ENCODE measurements at regions not wholly inside any gene's neighbourhood (a gene's known extent, or its start where the extent isn't known, plus 50 kb on each side); places are given as distances from the start of the nearest gene placed in this dataset.

DNA sequence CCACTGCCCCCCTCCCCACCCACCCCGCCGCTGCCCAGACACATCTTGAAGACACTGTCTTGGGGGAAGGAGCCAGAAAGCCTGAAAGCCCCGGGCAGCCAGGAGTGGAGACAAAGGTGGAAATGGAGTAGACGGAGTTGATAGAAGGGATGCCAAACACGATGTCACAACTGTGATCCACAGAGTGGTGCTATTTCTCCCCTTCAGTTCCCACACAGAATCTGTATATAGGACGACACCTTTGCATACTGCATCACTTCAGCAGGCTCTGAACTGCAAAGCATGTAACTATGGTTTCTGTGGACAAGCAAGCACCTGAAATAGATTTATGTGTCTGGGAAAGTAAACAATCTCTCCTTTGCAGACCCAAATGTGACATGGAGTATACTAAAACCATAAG is 56.4 kb upstream of the F13A1 start:
- TF ChIP-seq ZNF274 (IDR thresholded peaks at IDR 0.05; ENCODE audit: low read depth, low read length): no peak
- H3K4me3 ChIP-seq (ENCODE audit: low read length): no peak overlapping the region

DNA sequence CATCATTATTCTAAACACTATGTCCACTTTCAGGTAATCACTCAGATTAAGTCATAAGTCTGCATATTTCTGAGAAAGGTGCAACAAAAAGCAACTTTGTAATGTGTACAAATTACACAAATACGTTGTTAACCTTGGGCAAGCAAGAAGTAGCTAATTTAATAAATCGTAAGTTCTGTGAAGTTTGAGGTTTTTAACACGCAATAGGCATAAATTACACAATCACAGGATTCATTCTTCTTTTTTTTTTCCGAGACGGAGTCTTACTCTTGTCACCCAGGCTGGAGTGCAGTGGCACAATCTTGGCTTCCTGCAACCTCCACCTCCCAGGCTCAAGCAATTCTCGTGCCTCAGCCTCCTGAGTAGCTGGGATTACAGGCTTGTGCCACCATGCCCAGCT is 57.2 kb upstream of the F13A1 start:
- H3K4me3 ChIP-seq (ENCODE audit: low read length): no peak overlapping the region
- TF ChIP-seq ZNF274 (IDR thresholded peaks at IDR 0.05; ENCODE audit: low read depth, low read length): no peak

DNA sequence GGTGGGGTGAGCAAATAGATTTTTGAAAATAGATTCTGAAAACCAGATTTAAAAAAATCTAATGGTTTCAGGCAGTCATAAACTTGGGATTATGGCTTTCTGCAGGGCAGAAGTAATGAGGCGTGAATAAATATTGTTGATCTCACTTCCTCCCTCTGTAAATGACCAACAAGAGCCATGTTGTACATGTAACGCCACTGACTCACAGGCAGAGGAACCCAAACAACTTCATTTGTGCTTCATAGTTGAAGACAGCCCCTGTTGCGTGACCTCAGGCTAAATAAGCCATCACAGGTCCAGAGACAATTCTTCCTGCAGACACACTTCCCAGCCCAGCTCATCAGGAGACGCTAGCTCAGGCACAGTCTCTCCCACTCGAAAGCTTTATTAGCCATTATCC is 59.1 kb upstream of the F13A1 start:
- no peak for TF ChIP-seq ZNF274 (IDR thresholded peaks at IDR 0.05; ENCODE audit: low read depth, low read length)
- H3K4me3 ChIP-seq (ENCODE audit: low read length): no peak overlapping the region

DNA sequence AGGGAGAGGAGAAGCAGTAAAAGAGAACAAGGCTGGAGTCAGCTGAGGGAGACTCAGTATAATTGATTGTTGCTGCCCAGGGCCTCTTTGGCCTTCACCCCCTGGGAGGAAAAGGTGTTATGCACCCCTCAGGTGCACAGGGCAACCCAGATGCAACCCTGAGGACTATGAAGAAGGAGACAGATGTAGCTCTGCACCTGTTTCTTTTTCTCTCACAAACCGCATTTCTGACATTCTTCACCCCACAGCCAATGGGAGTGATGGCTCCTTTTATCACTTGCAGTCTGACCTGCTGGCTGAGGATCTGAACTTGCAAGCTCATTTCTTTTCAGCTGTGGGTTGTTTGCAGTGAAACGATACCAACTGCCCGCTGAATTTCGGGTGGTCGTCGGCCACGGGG is 64.1 kb upstream of the F13A1 start:
- no peak overlapping the region for H3K4me3 ChIP-seq (ENCODE audit: low read length)
- TF ChIP-seq ZNF274 (IDR thresholded peaks at IDR 0.05; ENCODE audit: low read depth, low read length): no peak

DNA sequence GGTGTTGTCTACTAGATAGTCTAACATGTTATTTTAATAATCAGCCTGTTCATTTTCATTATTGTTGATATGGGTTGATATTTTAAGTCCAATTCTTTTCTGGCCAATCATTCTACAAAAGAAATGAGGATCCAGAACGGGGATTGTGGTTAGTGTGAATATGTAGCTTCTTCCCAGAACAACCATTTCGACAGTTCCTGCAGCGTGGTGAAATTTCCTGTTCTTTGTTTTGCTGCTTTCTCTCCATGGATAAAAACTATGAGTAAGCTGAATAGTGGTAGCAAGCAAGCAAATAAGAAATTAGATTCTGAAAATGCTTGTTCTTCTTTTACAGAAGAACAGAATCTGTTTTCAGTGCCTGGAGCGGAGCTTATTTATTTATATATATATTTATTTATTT is 65.5 kb upstream of the F13A1 start:
- TF ChIP-seq ZNF274 (IDR thresholded peaks at IDR 0.05; ENCODE audit: low read depth, low read length): no peak
- H3K4me3 ChIP-seq (ENCODE audit: low read length): no peak overlapping the region

DNA sequence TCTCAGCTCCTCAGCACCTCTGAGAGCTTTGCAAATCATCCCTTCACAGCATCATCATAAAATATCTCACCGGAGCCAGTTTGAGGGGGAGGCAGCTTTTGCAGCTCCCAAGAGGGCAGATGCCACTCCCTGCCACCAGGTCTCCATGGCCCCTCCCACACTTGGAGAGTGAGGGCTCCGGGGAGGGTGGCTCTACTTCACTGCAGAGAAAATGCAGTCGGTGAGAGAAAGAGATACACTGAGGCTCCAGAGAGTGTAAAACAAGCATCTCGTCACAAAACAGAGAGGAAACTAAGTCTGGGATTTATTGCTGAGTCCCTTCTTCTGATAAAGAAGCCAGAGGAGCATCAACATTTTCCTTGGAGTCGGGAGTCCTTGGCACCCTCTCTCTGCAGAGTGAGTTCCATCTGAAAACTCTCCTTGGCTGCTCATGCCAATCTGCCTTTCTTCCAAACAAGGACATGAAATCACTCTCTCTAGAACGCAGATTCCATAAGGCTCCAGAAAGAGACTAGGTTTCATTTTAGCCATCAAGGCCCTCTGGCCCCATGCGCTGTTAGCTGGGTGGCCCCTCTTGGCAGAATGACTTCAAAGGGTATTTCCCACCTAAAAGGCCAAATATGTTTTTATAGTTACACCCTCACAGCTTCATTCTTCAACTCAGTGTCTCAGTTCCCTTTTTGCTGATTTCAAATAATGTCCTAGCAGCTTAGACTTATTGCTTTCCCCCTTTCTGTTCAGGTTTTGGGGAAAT is 70.6 kb upstream of the F13A1 start:
- H3K4me3 ChIP-seq (ENCODE audit: low read length): peak overlapping the region; percentile 27; the same call in 1 of the 2 replicates
- no peak for TF ChIP-seq ZNF274 (IDR thresholded peaks at IDR 0.05; ENCODE audit: low read depth, low read length)

DNA sequence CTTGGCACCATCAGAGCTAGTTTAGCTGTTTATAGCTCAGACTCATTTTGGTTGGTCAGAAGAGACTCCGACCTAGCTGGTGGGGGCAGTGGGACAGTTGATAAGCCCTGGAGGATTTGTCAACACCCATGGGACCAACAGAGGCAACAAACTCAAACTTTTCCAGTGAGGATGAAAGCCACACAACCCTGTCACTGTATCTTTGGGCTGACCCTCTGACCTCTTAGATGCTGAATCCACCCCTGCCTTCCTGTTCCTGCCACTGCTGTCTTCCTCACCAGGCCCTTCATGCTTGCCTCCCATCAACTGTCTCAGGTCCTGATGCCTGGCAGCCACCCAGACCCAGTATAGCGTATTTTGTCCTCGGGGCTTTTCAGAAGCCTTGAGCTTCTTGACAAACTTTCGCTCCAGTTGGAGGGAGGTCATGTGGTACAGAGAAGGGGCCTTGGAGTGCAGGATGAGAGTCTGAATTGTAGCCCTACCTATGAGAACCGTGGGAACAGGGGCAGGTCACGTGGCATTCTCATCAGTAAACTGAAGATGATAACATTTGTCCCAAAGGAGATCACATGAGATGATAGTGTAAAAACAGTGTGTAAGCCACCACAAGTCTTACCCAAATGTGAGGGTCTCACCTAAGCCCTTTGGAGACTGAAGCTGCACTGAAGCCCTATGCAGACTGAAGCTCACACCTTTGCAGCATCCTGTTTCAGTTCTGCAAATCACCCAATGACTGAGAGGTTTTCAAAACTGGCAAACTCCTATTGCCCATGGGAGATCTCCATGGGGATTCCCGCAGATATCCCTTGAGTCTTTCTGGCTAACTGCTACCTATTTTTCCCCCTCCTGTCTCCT is 72.0 kb upstream of the F13A1 start:
- no peak for TF ChIP-seq ZNF274 (IDR thresholded peaks at IDR 0.05; ENCODE audit: low read depth, low read length)
- H3K4me3 ChIP-seq (ENCODE audit: low read length): no peak overlapping the region; the same call in 1 of the 2 replicates

DNA sequence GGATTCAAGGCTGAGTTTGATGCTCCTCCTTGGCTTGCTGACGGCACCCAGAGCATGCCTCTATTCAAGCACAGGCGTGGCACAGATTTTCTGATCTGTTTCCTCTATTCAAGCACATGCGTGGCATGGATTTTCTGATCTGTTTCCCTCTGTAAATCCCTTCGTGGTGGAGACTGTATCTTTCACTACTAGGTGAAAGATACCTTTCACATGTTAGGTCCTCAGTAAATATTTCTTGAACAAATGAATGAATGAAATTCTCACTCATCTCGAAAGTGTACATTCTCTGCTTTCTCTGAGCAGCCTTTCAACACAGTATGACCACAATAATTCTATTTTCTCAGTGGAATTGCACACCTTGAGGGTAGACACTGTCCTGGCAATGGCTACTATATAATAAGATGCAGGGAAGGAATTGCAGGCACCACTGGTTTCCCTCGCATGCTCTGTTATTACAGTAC is 72.6 kb upstream of the F13A1 start:
- no peak for TF ChIP-seq ZNF274 (IDR thresholded peaks at IDR 0.05; ENCODE audit: low read depth, low read length)
- no peak overlapping the region for H3K4me3 ChIP-seq (ENCODE audit: low read length)

DNA sequence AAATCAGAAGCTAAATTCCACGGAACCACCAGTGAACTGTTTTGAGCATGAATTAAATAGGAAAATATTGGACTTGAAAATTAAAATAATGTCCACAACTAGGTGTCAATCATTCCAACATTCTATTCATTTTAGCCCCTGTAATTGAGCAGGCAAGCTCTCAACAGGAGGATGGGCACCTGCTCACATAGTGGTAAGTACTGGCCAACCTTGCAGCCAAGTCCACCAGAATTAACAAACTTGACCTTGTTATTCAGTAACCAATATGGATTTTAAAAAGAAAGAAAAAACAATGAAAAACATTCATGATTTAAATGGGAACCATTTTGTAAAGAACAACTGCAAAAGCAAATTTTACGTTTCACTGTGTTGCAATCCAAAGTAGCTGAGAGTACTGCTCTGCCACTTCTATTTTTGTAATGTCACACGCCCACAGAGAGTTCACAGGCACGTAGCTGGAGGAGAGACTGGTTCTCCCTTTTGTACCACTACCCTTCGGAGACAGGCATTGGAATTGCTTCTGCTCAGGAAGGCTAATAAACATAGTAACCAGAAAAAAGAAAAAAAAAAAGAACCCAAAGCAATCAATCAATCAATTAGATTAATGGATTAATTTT is 75.2 kb upstream of the F13A1 start:
- no peak overlapping the region for H3K4me3 ChIP-seq (ENCODE audit: low read length)
- TF ChIP-seq ZNF274 (IDR thresholded peaks at IDR 0.05; ENCODE audit: low read depth, low read length): no peak

DNA sequence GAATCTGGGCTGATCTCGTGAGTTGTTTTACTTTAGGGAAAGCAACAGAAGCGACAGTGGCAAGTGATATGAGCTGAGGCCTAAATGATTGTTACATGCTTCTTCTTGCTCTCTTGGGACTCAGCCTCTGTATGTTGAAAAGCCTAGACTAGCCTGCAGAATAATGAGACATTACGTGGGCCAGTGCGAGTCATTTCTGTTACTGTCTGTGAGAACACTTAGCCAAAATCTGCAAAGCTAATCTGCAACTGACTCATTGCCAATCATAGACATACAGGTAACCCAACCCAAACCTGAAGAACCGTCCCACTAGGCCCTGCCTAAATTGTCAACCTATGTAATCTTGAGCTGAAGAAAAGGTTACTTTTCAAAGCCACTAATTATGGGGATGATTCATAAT is 77.4 kb upstream of the F13A1 start:
- no peak for TF ChIP-seq ZNF274 (IDR thresholded peaks at IDR 0.05; ENCODE audit: low read depth, low read length)
- H3K4me3 ChIP-seq (ENCODE audit: low read length): no peak overlapping the region

DNA sequence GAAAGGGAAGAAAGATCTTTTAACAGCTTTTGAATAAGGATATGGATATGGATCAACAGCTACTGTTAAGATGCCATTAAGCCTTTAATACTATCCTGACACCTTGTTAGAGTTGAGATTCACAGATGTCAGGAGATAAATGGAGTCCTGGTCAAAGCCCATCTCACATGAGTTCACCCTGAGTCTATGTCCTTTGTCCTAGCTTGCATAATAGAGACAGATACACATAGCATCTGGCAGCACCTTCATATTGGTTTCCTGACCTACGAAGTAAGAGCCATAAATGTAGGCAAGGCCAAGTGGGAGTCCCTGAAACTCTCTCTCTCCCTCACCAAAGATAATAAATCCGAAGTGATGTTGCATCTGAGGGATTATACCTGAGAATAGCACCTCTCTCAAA is 79.1 kb upstream of the F13A1 start:
- H3K4me3 ChIP-seq (ENCODE audit: low read length): no peak overlapping the region
- TF ChIP-seq ZNF274 (IDR thresholded peaks at IDR 0.05; ENCODE audit: low read depth, low read length): no peak

DNA sequence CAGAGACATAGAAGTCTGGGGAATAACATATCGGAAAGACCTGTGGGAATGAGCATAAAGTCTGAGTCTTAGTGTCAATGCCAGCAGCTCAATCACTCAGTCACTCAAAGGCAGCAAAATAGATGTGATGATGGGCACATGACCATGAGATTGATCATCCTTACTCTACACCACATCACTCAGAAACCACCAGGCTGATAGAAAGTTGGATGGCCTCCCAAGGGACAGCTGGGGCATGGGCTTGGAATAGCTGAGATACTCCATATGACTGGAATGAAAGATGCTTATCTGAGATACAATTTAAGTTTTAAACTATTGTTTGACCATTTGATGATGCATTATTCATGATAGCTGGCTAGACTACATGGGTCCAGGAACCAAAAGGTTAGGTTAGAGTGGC is 80.9 kb upstream of the F13A1 start:
- H3K4me3 ChIP-seq (ENCODE audit: low read length): no peak overlapping the region
- TF ChIP-seq ZNF274 (IDR thresholded peaks at IDR 0.05; ENCODE audit: low read depth, low read length): no peak

DNA sequence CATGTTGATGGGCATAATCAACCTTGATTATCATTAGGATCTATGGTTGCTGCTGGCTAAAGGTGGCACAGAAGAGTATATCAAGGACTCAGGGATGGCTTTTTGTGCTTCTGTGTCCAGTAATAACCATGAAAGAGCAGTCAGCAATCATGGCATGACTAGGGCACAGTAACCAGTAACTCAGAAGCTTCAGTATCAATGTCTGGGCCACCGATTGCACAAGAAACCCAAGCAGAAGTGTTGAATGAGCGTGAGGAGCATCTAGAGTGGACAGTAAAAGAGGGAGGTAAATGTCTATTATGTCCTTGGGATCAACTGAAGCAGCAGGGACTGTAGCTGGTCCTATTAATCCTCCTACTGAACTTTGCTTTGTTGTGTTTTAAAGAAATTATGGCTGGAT is 81.5 kb upstream of the F13A1 start:
- TF ChIP-seq ZNF274 (IDR thresholded peaks at IDR 0.05; ENCODE audit: low read depth, low read length): no peak
- no peak overlapping the region for H3K4me3 ChIP-seq (ENCODE audit: low read length)

DNA sequence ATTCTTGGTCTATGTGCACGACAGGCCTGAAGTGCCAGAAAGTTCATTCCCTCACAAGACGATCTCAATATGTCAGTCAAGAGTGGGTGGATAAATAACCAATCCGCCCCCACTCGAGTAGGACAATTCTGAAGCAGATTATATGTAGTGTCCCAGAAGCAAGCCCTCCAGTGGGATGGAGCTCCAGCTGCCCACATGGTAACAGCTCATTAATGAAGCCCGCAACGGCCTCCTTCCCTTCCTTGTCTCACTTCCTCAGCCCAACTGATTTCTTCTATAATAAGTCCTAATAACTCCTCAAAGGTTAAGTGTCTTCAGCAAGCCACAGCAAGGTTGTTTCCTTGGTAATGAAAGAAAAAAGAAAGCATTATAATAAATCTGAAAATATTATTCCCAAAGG is 82.1 kb upstream of the F13A1 start:
- no peak overlapping the region for H3K4me3 ChIP-seq (ENCODE audit: low read length)
- no peak for TF ChIP-seq ZNF274 (IDR thresholded peaks at IDR 0.05; ENCODE audit: low read depth, low read length)

DNA sequence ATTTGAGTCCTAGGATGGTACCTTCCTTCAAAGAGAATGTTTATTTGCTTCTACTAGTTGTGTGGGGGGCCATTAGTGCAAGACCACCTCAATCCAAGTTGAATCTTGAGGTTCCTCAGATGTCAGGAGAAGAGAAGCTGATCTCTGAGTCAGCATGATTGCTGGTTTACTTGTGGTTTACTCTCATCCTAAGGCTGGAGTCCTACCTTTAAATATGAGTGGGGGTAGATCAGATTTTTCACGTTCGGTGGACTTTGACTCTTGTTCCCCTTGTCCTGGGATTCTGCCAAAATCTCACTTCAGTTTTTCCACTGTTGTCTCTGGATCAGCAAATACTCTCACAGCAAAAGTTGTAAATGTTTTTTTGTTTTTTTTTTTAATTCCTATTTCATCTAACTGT is 84.6 kb upstream of the F13A1 start:
- no peak for TF ChIP-seq ZNF274 (IDR thresholded peaks at IDR 0.05; ENCODE audit: low read depth, low read length)
- H3K4me3 ChIP-seq (ENCODE audit: low read length): no peak overlapping the region
